Activated CD8-positive, alpha-beta memory T cell treated with anti-CD3 and anti-CD28 coated beads for 36 hours (primary cell): ENCODE measurements at regions not wholly inside any gene's neighbourhood (a gene's known extent, or its start where the extent isn't known, plus 50 kb on each side); places are given as distances from the start of the nearest gene placed in this dataset.
"Not testable (repeated sequence)": the region's sequence is repeated elsewhere in the genome, so short reads cannot be mapped to it uniquely, and the experiment has no call there.

Source experiments
- CTCF ChIA-PET: fragments of 350-600 bp; sonication (Branson Sonifier 250); formaldehyde crosslinking; loops from one replicate; lab custom pipeline; 2021; ENCODE audit warnings: antibody characterized with exemption; lab: Charles Lee
- POLR2A ChIA-PET: fragments of 350-600 bp; sonication (Branson Sonifier 250); formaldehyde crosslinking; loops from one replicate; lab custom pipeline; 2021; ENCODE audit warnings: antibody characterized with exemption; lab: Charles Lee

DNA sequence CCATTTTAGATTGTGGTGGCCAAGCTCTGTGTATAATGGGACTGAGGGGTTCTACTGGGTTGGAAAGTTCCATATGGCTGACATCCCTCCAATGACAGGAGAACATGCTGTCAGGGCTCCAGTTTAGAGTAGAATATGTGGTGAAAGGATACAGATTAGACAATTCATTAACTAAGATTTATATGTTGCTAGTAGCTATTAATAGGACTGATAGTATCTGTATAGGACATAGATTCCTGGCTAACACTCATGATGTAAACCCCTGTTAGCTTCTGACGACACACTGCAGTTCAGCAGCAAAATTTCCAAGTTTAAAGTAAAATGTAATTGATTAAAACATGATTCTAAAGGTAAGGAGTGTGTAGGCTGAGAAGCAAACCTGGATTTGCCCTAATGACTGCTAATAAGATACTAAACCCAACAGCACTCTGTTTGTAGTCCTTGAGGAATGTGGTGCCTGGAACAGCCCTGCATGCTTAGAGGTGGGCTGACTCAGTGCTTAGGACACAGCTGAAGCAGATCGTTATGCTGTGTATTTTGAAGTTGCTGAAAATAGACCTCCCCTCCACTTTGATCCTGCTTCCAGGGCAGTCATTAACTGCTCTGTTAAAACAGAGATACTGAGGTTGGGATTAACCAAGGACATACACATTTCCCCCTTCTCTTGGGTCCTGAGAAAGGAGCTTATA is 1129.6 kb downstream of the SORCS3 start:
- ChIA-PET POLR2A (no interaction called here), CTCF (no interaction called here)

GRCh38 chr10:105769248-105770184 is 1128.4 kb downstream of the SORCS3 start:
- ChIA-PET POLR2A (no interaction called here), CTCF (no interaction called here)

DNA sequence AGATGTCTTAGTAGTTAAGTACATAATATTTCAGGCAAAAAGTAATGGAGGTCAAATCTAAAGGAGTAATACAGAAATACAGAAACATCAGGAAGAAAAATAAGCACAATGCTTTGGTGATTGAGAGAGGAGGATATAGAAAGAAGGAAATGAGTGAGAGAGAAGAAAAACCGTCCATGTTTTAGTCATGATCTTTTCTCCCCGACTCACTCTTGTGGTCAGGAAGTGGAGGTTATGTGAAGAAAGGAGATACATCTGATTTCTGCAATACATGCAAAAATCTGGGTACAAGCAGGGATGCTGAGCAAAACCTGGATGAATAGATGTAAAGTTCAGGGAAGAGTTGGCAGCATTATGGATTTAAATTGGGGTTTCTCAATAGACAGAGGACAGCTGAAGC is 1122.5 kb downstream of the SORCS3 start:
- ChIA-PET CTCF (no interaction called here), POLR2A (no interaction called here)

- POLR2A ChIA-PET, result no interaction called here
- CTCF ChIA-PET, result no interaction called here
These were observed 1120.6 kb downstream of the SORCS3 start for GRCh38 chr10:105761576-105762260.

GRCh38 chr10:105759669-105760068 is 1118.6 kb downstream of the SORCS3 start:
- CTCF ChIA-PET, result no interaction called here
- POLR2A ChIA-PET, result no interaction called here

DNA sequence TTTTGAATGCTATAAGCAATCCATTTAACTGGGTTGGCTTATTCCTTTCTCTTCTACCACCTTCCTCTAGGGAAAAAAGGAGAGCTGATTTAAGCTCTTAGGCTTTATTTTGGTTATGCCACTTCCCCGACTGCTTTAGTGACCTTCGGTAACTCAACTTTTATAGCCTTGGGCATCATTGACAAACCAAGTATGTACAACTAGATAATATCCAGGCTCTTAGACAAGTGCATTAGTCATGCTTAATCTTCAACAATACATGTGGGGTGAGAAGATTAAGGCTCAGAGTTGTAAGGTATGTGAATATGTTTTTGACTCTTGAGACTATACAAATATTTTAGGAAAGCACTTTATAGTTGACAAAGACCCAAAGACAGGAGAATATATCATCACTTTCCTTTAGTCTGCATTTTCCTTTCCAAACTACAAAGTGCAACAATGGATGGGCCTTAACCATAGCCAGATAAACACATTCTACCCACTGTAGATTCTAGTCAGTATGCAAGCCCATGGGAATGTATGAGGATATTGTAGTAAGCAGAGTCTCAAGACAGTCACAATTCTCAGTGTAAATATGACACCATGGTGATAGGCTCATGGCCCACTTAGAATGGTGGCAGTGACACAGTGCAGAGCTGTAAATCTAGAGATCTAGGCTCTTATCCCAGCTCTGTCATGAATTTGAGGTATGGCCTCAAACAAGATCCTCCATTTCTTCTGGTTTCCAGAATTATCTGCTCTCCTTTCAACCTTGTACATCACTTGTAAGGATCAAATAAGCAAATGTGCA is 1117.3 kb downstream of the SORCS3 start:
- ChIA-PET CTCF (no interaction called here), POLR2A (no interaction called here)

DNA sequence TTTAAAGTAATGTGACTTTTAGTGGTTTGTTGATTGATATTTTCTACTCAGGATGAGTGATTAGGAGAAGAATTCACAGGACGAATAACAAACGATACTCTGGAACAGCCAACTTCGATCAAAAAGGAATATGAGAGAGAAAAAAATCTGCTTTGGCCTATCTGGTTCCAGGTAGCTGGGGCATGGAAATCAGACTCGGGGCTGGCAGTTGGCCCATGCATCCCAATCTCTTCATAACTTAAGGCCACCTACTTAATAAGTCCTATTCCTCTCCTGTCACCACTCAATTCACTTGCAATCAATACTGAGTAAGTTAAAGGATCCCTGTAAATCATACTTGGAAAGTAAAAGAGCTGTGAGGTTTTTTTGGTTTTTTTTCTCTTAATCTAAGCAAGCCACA is 1116.2 kb downstream of the SORCS3 start:
- CTCF ChIA-PET, result no interaction called here
- POLR2A ChIA-PET, result no interaction called here

DNA sequence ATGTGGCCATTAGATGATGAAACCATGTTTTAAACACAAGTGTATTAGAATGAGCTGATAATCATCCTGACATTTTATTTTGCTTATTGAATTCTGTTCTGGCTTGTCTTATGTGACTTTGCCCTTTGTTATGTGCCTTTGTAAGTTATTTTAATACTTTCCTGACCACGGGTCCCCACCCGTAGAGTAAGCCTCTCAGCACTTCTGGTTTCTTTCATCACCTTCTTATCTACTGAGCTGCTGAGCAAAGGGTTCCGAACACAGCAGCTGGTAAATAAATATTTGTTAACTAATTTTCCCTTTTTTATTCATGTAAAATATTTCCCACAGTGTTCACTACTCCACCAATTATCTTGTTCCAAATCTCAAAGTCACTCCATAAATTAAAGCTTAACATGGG is 1115.3 kb downstream of the SORCS3 start:
- CTCF ChIA-PET, result no interaction called here

GRCh38 chr10:105751688-105752087 is 1110.6 kb downstream of the SORCS3 start:
- CTCF ChIA-PET, result no interaction called here
- POLR2A ChIA-PET, result no interaction called here

More for the DNA sequence above, 1115.3 kb downstream of the SORCS3 start:
- POLR2A ChIA-PET, result no interaction called here

GRCh38 chr10:105745596-105746148 is 1104.6 kb downstream of the SORCS3 start:
- ChIA-PET CTCF (no interaction called here), POLR2A (no interaction called here)

DNA sequence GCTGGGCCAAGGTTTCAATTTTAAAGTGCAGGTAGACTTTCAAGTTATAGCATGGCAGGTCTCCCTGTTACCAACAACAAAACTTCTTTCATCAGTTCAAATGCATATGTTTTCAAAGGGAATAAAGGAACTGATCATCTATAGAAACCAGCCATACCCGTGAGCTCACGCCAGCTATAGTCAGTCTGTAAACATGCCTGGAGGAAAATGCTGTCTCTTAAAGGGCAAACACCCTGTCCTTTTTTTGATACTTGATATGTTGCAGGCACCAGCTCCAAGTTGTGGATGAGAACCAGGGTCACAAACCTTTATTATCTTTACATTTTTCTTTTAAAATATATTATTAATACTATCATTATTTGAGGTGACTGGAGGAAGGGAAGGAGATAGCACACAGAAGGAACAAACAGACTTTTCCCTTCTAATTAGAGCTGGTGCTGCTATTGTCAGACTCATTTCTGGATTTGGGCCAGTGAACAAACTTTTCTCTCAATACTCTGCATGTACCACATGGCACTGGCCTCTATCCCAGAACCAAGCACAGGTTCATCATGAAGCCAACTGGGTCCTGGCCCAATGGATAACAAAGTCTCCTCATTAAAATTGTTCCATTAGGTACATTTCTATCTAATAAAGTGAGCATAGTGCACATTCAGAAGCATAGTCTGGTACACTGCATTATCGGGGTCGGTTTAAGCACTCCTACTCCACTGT is 1102.4 kb downstream of the SORCS3 start:
- ChIA-PET CTCF (no interaction called here), POLR2A (no interaction called here)

DNA sequence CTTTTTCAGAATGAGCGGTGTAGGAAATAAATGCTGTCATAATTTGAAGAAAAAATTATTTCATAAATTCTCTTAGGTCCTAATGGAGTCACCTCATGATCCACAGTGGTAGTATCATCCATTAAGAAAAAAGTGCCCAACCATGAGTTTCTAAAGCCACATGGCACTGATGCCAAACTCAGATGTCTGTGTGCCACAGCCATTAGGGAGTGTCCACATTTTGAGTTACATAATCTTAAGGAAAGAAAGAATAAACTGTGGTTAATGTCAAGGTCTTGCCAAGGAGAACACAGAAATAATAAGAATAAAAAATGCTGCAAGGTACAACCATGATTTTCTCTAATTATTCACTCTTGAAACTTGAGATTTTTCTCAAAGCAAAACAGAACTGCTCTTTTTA is 1101.8 kb downstream of the SORCS3 start:
- ChIA-PET POLR2A (no interaction called here), CTCF (no interaction called here)

DNA sequence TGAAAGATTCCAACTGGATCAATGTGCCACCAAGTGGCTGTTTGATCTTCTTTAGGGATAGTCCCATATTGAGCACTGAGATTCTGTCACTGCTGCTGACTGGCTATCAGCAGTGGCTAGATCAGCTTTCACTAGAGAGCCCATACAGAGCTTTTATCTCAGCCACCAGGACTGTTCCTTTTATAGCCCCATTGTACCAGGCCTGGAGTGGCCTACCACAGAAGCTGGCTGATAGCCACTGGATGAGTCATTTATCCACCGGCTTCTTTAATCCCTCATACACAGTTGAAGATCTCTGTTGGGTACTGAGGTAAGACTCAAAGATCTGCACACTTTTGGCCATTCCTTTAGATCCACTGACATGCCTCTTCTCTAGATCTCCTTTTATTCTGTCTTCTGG is 1101.1 kb downstream of the SORCS3 start:
- ChIA-PET CTCF (no interaction called here), POLR2A (no interaction called here)

- ChIA-PET CTCF (no interaction called here), POLR2A (no interaction called here)
These were observed 1093.4 kb downstream of the SORCS3 start for GRCh38 chr10:105734479-105734878.

DNA sequence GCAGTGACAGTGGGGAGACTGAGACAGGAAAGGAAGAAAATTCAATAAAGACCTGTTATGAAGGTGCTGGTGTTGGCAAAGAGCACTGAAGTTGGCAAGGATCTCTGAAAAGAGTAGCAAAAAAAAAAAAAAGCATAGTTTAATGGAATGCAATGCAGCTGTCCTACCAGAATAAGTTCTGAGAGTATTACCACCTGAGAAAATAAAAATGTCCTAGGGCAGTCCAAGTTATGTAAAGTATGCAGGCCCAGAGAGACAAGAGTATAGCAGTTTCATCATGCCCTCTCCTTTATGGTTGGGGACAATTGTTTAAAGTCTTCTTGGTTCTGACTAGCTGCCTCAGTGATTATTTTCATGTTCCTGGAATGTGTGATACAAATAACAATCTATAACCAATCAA is 1092.8 kb downstream of the SORCS3 start:
- ChIA-PET CTCF (no interaction called here), POLR2A (no interaction called here)

DNA sequence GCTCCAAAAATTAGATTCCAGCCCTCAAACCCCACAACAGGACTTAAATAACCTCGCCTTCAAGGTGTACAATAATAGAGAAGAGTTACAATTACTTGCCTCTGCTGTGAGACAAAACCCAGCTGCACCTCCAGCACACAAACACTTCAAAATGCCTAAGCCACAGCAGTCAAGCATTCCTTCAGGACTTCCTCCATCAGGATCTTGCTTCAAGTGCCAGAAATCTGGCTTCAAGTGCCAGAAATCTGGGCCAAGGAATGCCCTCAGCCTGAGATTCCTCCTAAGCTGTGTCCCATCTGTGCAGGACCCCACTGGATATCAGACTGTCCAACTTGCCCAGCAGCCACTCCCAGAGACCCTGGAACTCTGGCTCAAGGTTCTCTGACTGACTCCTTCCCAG is 1088.3 kb downstream of the SORCS3 start:
- POLR2A ChIA-PET, result no interaction called here
- CTCF ChIA-PET, result interaction anchor here (0.7 kb wide), 1 partner anchor 883 kb away, joined by 3 read pairs; no protein-coding TSS in a partner anchor

- CTCF ChIA-PET, POLR2A ChIA-PET: not testable (repeated sequence)
These were observed 1086.5 kb downstream of the SORCS3 start for GRCh38 chr10:105727586-105727985.

GRCh38 chr10:105727131-105727530 is 1086.0 kb downstream of the SORCS3 start:
- POLR2A ChIA-PET, result no interaction called here
- CTCF ChIA-PET, result no interaction called here

- CTCF ChIA-PET, result no interaction called here
- POLR2A ChIA-PET, result no interaction called here
These were observed 1085.1 kb downstream of the SORCS3 start for GRCh38 chr10:105726149-105726548.
